Hepatocyte (in vitro differentiated cells): ENCODE measurements at regions not wholly inside any gene's neighbourhood (a gene's known extent, or its start where the extent isn't known, plus 50 kb on each side); places are given as distances from the start of the nearest gene placed in this dataset.

Experiments
- EZH2 ChIP-seq: fragments of 200-600 bp; sonication (generic); IDR thresholded peaks from 2 replicates; pipeline ENCODE4 v1.6.1; 2016; ENCODE audit warnings: antibody characterized with exemption, mild to moderate bottlenecking, borderline replicate concordance
- TF ChIP-seq, protein P1 (sequence below): fragments of 200-600 bp; sonication (generic); IDR thresholded peaks from 2 replicates; pipeline ENCODE4 v1.5.1; 2016; ENCODE audit warnings: antibody characterized with exemption, mild to moderate bottlenecking; ENCODE audit not compliant: poor library complexity

DNA sequence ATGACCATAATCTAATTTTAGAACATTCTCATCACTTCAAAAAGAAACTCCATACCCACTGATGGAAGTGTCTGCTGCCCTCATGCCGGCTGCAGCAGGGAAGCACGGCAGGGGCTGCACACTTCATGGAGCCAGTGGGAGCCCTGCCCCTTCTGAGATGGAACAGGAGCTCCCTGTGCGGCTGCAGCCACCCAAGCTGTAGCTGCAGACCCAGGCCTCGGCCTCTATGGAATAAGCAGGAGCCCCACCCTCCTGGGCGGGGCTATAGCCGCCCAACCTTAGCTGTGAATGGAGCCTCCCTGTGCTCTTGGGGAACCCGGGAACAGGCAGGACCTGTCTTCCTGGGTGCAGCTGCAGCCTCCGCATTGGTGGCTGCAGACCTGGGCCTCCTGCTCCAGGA, 128.5 kb downstream of the NUDT12 start:
- TF ChIP-seq, protein P1, sequence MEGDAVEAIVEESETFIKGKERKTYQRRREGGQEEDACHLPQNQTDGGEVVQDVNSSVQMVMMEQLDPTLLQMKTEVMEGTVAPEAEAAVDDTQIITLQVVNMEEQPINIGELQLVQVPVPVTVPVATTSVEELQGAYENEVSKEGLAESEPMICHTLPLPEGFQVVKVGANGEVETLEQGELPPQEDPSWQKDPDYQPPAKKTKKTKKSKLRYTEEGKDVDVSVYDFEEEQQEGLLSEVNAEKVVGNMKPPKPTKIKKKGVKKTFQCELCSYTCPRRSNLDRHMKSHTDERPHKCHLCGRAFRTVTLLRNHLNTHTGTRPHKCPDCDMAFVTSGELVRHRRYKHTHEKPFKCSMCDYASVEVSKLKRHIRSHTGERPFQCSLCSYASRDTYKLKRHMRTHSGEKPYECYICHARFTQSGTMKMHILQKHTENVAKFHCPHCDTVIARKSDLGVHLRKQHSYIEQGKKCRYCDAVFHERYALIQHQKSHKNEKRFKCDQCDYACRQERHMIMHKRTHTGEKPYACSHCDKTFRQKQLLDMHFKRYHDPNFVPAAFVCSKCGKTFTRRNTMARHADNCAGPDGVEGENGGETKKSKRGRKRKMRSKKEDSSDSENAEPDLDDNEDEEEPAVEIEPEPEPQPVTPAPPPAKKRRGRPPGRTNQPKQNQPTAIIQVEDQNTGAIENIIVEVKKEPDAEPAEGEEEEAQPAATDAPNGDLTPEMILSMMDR, result no peak
- no peak for TF ChIP-seq EZH2
